Neural progenitor cell (in vitro differentiated cells): ENCODE measurements at regions not wholly inside any gene's neighbourhood (a gene's known extent, or its start where the extent isn't known, plus 50 kb on each side); places are given as distances from the start of the nearest gene placed in this dataset.

Experiments
- EZH2 ChIP-seq: fragments of 200-600 bp; sonication (generic); IDR thresholded peaks from 2 replicates; pipeline ENCODE4 v1.6.1; 2017; ENCODE audit warnings: antibody characterized with exemption, mild to moderate bottlenecking, moderate library complexity
- EZH2phosphoT487 ChIP-seq: fragments of 200-600 bp; sonication (generic); IDR thresholded peaks from 2 replicates; pipeline ENCODE4 v1.6.1; 2017; ENCODE audit warnings: antibody characterized with exemption
- TF ChIP-seq, protein P1 (sequence below): fragments of 200-600 bp; sonication (generic); IDR thresholded peaks from 2 replicates; pipeline ENCODE4 v1.5.1; 2017; ENCODE audit warnings: antibody characterized with exemption, mild to moderate bottlenecking

GRCh38 chr18:31232775-31233424 lies 70.2 kb upstream of the DSC1 start:
- TF ChIP-seq, protein P1, sequence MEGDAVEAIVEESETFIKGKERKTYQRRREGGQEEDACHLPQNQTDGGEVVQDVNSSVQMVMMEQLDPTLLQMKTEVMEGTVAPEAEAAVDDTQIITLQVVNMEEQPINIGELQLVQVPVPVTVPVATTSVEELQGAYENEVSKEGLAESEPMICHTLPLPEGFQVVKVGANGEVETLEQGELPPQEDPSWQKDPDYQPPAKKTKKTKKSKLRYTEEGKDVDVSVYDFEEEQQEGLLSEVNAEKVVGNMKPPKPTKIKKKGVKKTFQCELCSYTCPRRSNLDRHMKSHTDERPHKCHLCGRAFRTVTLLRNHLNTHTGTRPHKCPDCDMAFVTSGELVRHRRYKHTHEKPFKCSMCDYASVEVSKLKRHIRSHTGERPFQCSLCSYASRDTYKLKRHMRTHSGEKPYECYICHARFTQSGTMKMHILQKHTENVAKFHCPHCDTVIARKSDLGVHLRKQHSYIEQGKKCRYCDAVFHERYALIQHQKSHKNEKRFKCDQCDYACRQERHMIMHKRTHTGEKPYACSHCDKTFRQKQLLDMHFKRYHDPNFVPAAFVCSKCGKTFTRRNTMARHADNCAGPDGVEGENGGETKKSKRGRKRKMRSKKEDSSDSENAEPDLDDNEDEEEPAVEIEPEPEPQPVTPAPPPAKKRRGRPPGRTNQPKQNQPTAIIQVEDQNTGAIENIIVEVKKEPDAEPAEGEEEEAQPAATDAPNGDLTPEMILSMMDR = no peak
- TF ChIP-seq EZH2 (no peak), EZH2phosphoT487 (no peak)
